ENCODE measurements at regions not wholly inside any gene's neighbourhood (a gene's known extent, or its start where the extent isn't known, plus 50 kb on each side); places are given as distances from the start of the nearest gene placed in this dataset.

DNA sequence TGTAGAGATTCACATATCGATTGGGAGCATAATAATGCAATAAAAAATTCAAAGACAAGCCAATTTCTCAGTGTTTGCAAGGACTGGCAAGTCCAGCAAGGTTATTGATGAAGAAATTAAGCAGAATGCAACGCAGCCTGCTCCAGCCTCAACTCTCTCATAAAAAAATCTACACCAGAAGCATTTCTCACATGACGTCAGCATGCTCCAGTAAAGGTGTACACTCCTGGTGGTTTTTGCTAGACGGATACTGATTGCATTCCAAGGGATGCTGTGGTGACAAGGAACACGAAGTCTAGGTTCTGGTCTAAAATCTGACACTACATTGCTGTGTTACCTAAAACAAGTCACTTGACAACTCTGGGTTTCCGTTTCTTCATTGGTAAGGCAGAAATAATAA is 131.9 kb upstream of the PRNP start:
- TF ChIP-seq, protein P1, sequence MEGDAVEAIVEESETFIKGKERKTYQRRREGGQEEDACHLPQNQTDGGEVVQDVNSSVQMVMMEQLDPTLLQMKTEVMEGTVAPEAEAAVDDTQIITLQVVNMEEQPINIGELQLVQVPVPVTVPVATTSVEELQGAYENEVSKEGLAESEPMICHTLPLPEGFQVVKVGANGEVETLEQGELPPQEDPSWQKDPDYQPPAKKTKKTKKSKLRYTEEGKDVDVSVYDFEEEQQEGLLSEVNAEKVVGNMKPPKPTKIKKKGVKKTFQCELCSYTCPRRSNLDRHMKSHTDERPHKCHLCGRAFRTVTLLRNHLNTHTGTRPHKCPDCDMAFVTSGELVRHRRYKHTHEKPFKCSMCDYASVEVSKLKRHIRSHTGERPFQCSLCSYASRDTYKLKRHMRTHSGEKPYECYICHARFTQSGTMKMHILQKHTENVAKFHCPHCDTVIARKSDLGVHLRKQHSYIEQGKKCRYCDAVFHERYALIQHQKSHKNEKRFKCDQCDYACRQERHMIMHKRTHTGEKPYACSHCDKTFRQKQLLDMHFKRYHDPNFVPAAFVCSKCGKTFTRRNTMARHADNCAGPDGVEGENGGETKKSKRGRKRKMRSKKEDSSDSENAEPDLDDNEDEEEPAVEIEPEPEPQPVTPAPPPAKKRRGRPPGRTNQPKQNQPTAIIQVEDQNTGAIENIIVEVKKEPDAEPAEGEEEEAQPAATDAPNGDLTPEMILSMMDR (IDR thresholded peaks at IDR 0.05; ENCODE audit: insufficient read depth, low read length, poor library complexity, severe bottlenecking) = no peak
- TF ChIP-seq EZH2phosphoT487 (conservative IDR thresholded peaks at IDR 0.05; ENCODE audit: low read length) = no peak

Measured in SU-DHL-6 (cell line).